NT2/D1 (cell line): ENCODE measurements at regions not wholly inside any gene's neighbourhood (a gene's known extent, or its start where the extent isn't known, plus 50 kb on each side); places are given as distances from the start of the nearest gene placed in this dataset.
"Not testable (repeated sequence)": the region's sequence is repeated elsewhere in the genome, so short reads cannot be mapped to it uniquely, and the experiment has no call there.

Experiments used
- SUZ12 ChIP-seq: IDR thresholded peaks from 2 replicates; pipeline ENCODE4 v1.6.1; 2011; ENCODE audit not compliant: insufficient read length, insufficient read depth; ENCODE audit errors: extremely low read depth
- YY1 ChIP-seq: IDR thresholded peaks from 2 replicates; pipeline ENCODE4 v1.6.1; 2011; ENCODE audit not compliant: insufficient read length, insufficient read depth
- ZNF274 ChIP-seq: IDR thresholded peaks from 2 replicates; pipeline ENCODE4 v1.6.1; 2011; ENCODE audit warnings: mild to moderate bottlenecking, low read depth, low read length

DNA sequence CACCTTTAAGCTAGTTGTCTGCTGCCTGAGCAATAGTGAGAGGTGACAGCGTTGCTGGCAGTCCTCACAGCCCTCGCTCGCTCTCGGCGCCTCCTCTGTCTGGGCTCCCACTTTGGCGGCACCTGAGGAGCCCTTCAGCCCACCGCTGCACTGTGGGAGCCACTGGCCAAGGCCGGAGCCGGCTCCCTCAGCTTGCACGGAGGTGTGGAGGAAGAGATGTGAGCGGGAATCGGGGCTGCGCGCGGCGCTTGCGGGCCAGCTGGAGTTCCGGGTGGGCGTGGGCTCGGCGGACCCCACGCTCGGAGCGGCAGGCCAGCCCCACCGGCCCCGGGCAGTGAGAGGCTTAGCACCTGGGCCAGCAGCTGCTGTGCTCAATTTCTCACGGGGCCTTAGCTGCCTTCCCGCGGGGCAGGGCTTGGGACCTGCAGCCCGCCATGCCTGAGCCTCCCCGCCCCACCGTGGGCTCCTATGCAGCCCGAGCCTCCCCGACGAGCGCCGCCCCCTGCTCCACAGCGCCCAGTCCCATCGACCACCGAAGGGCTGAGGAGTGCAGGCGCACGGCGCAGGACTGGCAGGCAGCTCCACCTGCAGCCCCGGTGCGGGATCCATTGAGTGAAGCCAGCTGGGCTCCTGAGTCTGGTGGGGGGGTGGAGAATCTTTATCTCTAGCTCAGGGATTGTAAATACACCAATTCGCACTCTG lies 1424.5 kb downstream of the EFNA5 start:
- not testable (repeated sequence) for TF ChIP-seq ZNF274, YY1, SUZ12
